Fibroblast of lung (primary cell): ENCODE measurements at regions not wholly inside any gene's neighbourhood (a gene's known extent, or its start where the extent isn't known, plus 50 kb on each side); places are given as distances from the start of the nearest gene placed in this dataset.
A peak's percentile ranks its signal among the peaks of the same experiment; 100 is the strongest.

Experiments used
- DNase-seq, 2 donors: peaks; one replicate each; pipeline versions ENCODE4 v3.0.0 to v3.0.0-alpha.2; 2010; ENCODE audit warnings: low read depth in 2 of 2
- H2AFZ ChIP-seq: 2 replicates; pipeline ENCODE4 v1.5.1; 2012; ENCODE audit warnings: low read length, control low read depth, inconsistent platforms
- H3K27ac ChIP-seq: 2 replicates; pipeline ENCODE4 v1.5.1; 2011; ENCODE audit warnings: low read length, control low read depth; ENCODE audit not compliant: insufficient read depth
- H3K27me3 ChIP-seq: 2 replicates; pipeline ENCODE4 v1.5.1; 2011; ENCODE audit warnings: mild to moderate bottlenecking, low read length; ENCODE audit not compliant: control insufficient read depth, insufficient read depth
- H3K36me3 ChIP-seq: 2 replicates; pipeline ENCODE4 v1.5.1; 2011; ENCODE audit warnings: low read length; ENCODE audit not compliant: control insufficient read depth, insufficient read depth
- H3K4me1 ChIP-seq: 2 replicates; pipeline ENCODE4 v1.5.1; 2011; ENCODE audit warnings: low read length; ENCODE audit not compliant: control insufficient read depth, insufficient read depth; ENCODE audit errors: extremely low read depth
- H3K4me2 ChIP-seq: 2 replicates; pipeline ENCODE4 v1.5.1; 2011; ENCODE audit warnings: low read length, control low read depth; ENCODE audit not compliant: insufficient read depth; ENCODE audit errors: extremely low read depth
- H3K4me3 ChIP-seq, 4 experiments: fragments of 200-600 bp in 1 of 4; sonication (generic) in 1 of 4; replicated peaks in 1 of 4; 2 replicates each; pipeline ENCODE4 v1.5.1; 2011 to 2016; ENCODE audit warnings: low read length in 4 of 4, low read depth in 3 of 4, mild to moderate bottlenecking in 3 of 4, control low read depth in 2 of 4, inconsistent platforms in 1 of 4, mixed read lengths in 1 of 4; ENCODE audit not compliant: insufficient read depth in 1 of 4; ENCODE audit errors: control extremely low read depth in 1 of 4
- H3K79me2 ChIP-seq: 2 replicates; pipeline ENCODE4 v1.5.1; 2012; ENCODE audit warnings: mild to moderate bottlenecking, low read length, inconsistent platforms; ENCODE audit not compliant: control insufficient read depth, insufficient read depth
- H3K9ac ChIP-seq: 2 replicates; pipeline ENCODE4 v1.5.1; 2011; ENCODE audit warnings: mild to moderate bottlenecking, low read length, control low read depth; ENCODE audit not compliant: insufficient read depth
- H3K9me3 ChIP-seq: 2 replicates; pipeline ENCODE4 v1.5.1; 2012; ENCODE audit warnings: low read depth, low read length; ENCODE audit not compliant: control insufficient read depth, insufficient read depth
- H4K20me1 ChIP-seq: 2 replicates; pipeline ENCODE4 v1.5.1; 2011; ENCODE audit warnings: low read length; ENCODE audit not compliant: control insufficient read depth, insufficient read depth; ENCODE audit errors: extremely low read depth
- EZH2 ChIP-seq: IDR thresholded peaks from 2 replicates; pipeline ENCODE4 v1.5.1; 2012; ENCODE audit warnings: low read length, control low read depth, mild to moderate bottlenecking; ENCODE audit errors: missing control alignments
- TF ChIP-seq, protein P1 (sequence below), 2 donors: IDR thresholded peaks in 1 of 2; conservative IDR thresholded peaks in 1 of 2; 1 replicate in 1 of 2; 2 replicates in 1 of 2; pipeline ENCODE4 v1.5.1; 2011 to 2012; ENCODE audit warnings: low read length in 2 of 2, control low read depth in 1 of 2, inconsistent platforms in 1 of 2, low read depth in 1 of 2, mild to moderate bottlenecking in 1 of 2

DNA sequence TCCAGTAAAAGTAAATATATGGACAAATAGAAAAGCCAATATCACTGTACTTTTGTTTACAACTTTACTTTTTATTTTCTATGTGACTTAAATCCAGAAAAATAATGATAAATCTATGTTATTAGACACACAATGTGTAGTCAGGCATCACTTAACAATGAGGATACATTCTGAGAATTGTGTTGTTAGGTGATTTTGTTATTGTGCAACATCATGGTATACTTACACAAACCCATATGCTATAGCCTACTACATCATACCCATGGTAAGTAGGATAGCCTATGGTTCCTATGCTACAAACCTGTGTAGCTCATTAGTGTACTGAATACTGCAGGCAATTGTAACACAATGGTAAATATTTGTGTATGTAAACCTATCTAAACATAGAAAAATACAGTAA is 781.7 kb upstream of the GHITM start:
- TF ChIP-seq, protein P1, sequence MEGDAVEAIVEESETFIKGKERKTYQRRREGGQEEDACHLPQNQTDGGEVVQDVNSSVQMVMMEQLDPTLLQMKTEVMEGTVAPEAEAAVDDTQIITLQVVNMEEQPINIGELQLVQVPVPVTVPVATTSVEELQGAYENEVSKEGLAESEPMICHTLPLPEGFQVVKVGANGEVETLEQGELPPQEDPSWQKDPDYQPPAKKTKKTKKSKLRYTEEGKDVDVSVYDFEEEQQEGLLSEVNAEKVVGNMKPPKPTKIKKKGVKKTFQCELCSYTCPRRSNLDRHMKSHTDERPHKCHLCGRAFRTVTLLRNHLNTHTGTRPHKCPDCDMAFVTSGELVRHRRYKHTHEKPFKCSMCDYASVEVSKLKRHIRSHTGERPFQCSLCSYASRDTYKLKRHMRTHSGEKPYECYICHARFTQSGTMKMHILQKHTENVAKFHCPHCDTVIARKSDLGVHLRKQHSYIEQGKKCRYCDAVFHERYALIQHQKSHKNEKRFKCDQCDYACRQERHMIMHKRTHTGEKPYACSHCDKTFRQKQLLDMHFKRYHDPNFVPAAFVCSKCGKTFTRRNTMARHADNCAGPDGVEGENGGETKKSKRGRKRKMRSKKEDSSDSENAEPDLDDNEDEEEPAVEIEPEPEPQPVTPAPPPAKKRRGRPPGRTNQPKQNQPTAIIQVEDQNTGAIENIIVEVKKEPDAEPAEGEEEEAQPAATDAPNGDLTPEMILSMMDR (conservative IDR thresholded peaks at IDR 0.05 in 1 of 2, IDR thresholded peaks at IDR 0.05 in 1 of 2; ENCODE audit: low read depth in 1 of 2, low read length in 2 of 2), result no peak
- no peak for TF ChIP-seq EZH2
- no peaks in the 10 kb centered on the region for H4K20me1 ChIP-seq
- H3K36me3 ChIP-seq, result no peaks in the 10 kb centered on the region
- no peaks in the 10 kb centered on the region for H3K9me3 ChIP-seq
- H3K27me3 ChIP-seq, result no peaks in the 10 kb centered on the region
- no peak overlapping the region for H3K4me2 ChIP-seq
- H3K9ac ChIP-seq, result no peak overlapping the region
- DNase-seq, result no peak
- no peak overlapping the region for H2AFZ ChIP-seq
- H3K4me3 ChIP-seq, result no peak overlapping the region
- H3K79me2 ChIP-seq, result no peaks in the 10 kb centered on the region
- no peak overlapping the region for H3K27ac ChIP-seq
- H3K4me1 ChIP-seq, result no peaks in the 10 kb centered on the region

DNA sequence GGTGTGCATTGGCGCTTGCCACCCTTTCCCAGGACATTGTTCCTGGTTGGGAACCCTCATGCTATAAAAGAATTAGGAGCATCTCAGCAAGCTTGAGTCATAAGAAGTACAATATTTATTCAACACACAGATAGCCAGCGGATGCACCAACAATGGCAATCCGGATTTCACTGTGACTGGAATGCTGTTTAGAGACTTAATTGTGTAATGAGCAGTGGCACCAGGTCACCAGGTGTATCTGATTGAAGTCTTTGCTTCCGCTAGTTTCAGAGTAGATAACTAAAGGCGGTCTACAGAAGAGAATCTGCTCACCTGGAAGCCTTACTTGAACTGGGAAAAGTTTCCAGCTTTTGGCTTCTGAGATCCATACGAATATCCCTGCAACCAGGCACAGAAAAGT is 772.3 kb upstream of the GHITM start:
- H3K79me2 ChIP-seq, result no peaks in the 10 kb centered on the region
- DNase-seq, result no peak
- TF ChIP-seq, protein P1 (conservative IDR thresholded peaks at IDR 0.05 in 1 of 2, IDR thresholded peaks at IDR 0.05 in 1 of 2; ENCODE audit: low read depth in 1 of 2, low read length in 2 of 2), result no peak
- TF ChIP-seq EZH2, result no peak

DNA sequence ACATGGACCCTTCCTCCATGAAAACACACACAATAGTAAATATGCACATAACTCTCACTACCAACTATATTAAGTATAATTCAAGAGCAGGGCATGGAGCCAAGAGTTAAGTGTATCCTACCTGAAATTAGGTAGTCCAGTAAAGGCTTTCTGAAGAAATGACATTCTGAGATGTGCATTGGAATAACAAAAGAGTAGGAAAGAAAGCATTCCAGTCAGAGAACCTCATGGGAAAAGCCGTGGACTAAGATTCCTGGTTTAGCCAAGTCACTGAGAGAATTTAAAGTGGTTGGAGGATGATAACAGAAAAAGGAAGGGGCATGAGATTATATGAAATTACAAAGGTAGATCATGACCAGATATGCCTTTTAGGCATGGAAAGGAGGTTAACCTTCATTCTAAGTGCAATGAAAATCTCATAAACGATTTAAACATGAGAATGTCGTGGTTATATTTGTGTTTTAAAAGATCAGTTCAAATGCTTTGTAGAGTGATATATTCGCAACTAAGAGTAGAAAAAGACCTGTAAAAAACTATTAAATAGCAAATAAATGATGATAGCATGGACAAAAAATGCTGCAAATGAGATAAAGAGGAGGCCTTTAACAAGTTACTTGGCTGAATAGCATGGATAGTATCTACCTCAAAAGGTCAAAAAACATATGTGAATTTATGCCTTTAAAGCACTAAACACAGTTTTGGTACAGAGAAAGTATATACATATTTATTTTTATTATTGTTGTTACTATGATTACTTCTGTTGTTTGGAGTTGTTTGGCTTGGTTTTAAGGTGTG is 767.4 kb upstream of the GHITM start:
- peak in 1 of 2 donors; percentile 70 for DNase-seq
- TF ChIP-seq, protein P1 (conservative IDR thresholded peaks at IDR 0.05 in 1 of 2, IDR thresholded peaks at IDR 0.05 in 1 of 2; ENCODE audit: low read depth in 1 of 2, low read length in 2 of 2), result no peak
- no peak for TF ChIP-seq EZH2
- Histone ChIP-seq H4K20me1 (no peaks in the 10 kb centered on the region), H3K79me2 (no peaks in the 10 kb centered on the region), H3K4me1 (no peaks in the 10 kb centered on the region), H3K27ac (no peak overlapping the region), H2AFZ (no peak overlapping the region), H3K4me3 (no peak overlapping the region), H3K36me3 (no peaks in the 10 kb centered on the region), H3K27me3 (no peaks in the 10 kb centered on the region), H3K9me3 (no peaks in the 10 kb centered on the region), H3K4me2 (no peak overlapping the region), H3K9ac (no peak overlapping the region)

More for the DNA sequence above, 772.3 kb upstream of the GHITM start:
- H3K9ac ChIP-seq, result no peak overlapping the region
- no peaks in the 10 kb centered on the region for H3K27me3 ChIP-seq
- no peak overlapping the region for H3K4me2 ChIP-seq
- H2AFZ ChIP-seq, result no peak overlapping the region
- H3K36me3 ChIP-seq, result no peaks in the 10 kb centered on the region
- no peaks in the 10 kb centered on the region for H4K20me1 ChIP-seq
- H3K9me3 ChIP-seq, result no peaks in the 10 kb centered on the region
- H3K27ac ChIP-seq, result no peak overlapping the region
- no peaks in the 10 kb centered on the region for H3K4me1 ChIP-seq
- H3K4me3 ChIP-seq, result no peak overlapping the region
